SKM-1 treated with dmso at 0.1 percent for 144 hours (cell line): ENCODE measurements at regions not wholly inside any gene's neighbourhood (a gene's known extent, or its start where the extent isn't known, plus 50 kb on each side); places are given as distances from the start of the nearest gene placed in this dataset.
"Not testable (repeated sequence)": the region's sequence is repeated elsewhere in the genome, so short reads cannot be mapped to it uniquely, and the experiment has no call there.

ENCODE experiments used
- DNase-seq: peaks from one replicate; lab custom pipeline; 2025; ENCODE audit not compliant: unreplicated experiment; lab: John Stamatoyannopoulos, UW

DNA sequence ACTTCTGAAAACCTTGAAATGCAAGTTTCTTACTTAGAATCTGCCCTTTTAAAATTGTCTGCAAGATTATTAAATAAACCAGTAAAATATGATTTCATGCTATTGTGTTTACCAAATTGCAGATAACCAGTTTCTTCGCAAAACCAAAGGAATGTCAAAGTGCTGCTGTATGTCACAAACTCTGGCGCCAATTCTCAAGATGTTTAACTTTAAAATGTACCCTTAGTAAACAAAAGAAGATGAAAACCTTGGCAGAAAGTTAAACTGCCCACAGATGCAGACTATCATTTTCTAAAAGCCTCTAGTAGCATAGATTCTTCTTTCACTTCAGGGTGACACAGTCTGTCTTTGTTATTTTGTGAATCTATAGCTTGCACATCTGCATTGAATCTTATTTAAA, 189.2 kb downstream of the SLITRK6 start:
- DNase-seq: no peak

DNA sequence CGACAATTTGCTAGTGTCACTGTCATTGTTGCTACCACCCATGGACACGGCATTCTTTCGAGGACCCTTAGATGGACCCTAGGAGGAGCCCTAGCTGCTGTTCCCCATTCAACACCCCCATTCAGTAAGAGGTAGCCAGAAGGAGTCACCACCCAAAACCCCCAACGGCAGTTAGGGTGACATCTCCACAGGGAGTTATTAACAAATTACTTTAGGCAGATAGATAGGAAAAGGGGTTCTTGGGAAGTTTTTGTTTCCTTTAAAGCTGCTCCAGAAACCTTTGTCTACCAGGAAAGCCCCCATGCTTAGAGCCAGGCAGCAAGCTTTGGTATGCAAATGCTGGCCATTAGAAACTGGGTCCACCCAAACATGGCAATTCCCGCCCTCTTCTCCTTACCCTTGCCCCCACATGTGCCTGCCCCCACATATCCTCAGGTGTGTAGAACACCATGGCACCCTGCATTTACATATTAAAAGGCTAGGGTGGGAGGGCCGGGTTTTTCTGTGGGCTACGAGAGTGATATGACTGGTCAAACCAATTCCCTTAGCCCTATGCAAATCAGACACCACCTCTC, 190.9 kb downstream of the SLITRK6 start:
- no peak for DNase-seq

DNA sequence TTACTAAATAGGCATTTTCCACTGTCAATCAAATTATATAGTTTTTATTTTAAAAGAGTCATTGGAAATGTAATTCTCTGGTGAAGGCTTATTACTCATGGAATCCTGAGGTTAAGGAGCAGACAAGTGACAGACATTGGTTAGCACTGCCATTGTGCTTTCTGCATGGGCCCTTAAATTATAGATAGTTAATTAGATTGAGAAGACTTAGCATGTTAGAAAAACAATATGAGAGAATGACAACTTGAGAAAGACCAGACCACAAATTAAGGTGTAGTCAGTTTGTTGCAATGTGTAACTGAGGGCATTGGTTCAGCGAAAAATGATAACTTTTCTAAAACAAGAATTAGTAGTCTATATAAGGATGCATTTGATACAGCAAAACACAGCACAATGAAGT, 195.5 kb downstream of the SLITRK6 start:
- no peak for DNase-seq

DNA sequence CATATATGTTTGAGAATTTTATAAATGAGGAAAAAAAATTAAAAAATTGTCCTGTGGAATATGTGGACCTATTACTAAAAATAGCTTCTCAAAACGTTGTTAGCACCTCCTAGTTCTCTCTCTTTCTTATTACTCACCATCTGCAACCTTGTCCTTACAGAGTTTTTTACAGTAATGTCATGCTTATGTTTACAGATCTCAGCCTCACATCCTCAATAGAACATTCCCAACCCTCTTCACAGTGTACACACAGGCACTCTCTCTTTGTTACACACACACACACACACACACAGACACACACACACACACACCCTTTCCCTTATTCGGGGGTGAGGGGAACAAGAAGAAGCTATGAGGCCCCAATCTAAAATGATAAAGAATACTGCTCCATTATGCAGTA, 197.7 kb downstream of the SLITRK6 start:
- DNase-seq: no peak

DNA sequence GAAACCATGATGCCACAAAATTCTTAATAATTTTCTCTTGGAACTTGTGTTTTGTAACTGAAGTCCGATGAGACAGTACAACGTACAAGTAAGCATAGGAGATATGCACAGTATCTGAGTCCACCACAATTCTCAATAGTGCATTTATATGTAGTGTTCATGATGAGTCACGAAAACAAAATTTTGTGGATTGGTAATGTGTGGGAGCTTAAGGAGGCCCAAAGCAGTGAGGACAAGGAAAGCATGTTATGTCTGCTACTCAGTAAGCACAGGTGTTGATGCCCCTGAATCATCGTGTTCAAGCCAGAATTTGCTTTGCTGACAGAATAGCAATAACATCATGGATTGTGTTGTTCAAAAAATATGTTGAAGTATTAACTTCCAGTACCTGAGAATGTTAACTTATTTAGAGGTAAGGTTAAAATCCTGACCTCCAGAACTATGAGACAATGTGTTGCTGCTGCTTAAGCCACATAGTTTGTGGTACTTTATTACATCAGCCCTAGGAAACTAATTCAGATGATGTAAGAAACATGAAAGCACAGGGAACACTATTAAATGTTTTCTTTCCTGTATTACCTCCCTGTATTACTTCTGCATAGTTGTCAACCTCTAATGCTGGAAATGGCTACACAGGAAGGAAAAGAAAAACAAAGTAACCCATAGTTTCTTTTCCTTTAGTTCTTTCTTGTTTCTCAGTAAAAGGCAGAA, 201.3 kb downstream of the SLITRK6 start:
- no peak for DNase-seq

DNA sequence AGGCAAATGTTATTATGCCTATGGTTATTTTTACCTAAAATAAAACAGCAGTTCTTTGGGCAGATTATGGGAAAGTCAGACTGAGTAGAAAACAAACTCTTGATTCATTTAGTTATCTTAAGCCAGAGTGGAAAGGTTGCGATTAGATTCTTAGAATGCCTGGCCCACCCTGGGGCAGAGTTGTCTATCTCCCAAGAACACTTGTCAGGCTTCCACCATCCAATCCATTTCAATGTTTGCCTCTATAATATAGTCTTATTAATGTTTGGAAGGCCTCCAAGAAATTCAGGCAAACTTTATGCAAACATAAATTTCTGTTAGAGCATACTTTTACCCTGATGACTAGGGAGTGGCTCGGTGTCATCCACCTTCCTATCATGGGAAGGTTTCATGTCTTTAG, 207.0 kb downstream of the SLITRK6 start:
- no peak for DNase-seq

DNA sequence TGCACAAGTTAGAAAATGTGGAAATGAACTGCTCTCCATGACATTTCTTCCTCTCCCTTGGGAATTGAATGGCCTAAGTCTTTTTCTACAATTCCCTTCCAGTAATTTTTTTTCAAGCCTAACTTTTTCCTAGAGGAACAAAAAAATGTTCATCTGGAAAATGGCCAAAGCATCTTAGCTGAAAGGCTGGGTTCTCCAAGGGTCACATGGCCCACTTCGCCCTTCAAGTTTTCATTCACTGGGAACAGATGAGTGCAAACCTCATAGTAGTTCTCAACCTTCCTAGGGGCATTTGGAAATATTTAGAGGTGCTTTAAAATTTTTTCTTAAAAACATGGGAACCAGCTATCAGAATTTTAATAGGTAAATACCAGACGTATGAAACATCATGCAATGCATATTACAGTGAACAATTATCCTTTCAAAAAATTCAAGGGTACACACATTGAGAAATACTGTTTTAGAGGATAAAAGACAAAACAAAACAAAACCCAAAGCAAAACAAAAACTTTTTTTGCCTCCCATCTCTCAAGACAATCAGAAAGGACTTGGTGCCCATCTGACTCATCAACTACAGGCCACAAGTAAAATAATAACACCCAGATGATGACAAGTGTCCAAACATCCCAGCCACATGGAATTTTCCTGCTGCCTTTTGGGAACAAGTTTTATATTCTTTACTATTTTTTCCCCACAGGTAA, 208.8 kb downstream of the SLITRK6 start:
- no peak for DNase-seq

DNA sequence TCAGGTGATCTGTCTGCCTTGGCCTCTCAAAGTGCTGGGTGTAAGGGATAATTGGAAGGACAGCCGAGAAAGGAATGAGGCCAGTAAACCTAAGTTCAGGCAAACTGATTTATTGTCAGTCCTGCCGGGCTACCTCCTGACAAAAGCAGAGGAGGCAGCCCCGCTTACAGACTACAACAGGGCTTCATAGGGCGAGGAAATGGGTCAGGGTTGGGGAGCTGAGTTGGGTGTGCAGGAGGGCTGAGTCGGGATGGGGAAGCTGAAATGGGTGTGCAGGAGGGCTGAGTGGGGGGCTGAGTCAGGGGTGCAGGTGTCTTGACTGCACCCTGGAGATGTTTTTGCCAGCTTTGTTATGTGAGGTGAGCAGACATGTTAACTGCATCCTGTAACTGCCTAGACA, 210.2 kb downstream of the SLITRK6 start:
- DNase-seq: no peak

DNA sequence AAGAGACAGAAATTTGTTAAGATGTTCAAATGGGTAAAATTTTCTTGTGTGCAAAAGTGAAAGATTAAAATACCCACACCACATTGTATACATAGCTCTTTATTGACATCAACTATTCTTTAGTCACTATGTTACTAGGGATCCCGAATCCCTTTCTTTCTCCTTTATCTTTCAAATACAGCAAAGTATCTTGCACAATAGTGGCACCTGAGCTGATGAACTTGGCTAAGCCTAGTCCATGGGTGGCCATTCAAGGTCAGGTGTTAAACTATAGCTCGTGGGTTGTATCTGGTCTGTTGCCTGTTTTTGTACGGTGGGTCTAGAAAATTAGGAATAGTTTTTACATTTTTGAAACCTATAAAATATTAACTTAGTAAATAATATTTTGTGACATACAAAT, 210.9 kb downstream of the SLITRK6 start:
- no peak for DNase-seq

DNA sequence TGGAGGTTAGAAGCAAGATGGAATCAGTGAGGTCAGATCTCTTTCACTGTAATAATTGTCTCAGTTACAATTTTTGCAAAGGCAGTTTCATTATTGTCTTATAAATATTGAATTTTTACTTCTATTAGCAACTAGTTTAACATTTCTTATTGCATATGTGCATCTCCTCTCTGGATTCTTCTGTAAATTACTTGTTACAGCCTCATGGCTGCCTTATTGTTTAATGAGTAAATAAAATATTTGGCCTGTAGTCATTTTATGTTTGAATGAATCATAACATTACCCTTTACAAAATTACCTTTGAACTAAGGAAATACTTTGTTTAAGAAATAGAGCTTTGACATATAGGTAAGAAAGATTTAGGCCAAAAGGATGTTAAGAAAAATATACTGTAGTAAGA, 212.4 kb downstream of the SLITRK6 start:
- DNase-seq: no peak

DNA sequence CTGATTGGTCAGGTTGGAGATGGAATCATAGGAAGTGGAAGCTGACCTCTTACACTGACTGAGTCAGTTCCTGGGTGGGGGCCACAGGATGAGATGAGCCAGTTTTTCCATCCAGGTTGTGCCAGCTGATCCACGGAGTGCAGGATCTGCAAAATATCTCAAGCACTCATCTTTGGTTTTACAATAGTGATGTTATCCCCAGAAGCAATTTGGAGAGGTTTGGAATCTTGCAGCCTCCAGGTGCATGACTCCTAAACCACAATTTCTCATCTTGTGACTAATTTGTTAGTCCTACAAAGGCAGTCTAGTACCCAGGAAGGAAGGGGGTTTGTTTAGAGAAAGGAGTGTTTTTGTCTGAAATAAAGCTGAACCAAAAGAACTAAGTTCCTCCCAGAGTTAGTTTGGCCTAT, 212.8 kb downstream of the SLITRK6 start:
- no peak for DNase-seq

DNA sequence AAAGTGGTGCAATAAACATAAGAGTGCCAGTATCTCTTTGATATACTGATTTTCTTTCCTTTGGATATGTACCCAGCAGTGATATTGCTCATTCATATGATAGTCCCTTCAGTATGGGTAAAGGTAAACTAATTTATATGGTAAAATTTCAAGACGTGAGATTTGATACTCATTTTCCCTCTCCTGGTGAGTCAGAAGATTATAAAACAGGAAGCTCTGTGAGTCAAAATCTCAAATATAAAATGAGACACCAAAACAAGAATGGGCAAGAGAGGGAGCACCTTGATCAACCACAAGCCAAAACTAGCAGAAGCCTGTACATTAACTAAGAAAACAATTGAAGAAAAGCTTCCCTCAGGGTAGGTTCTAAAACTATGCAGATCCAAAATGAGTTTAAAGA, 216.3 kb downstream of the SLITRK6 start:
- no peak for DNase-seq

DNA sequence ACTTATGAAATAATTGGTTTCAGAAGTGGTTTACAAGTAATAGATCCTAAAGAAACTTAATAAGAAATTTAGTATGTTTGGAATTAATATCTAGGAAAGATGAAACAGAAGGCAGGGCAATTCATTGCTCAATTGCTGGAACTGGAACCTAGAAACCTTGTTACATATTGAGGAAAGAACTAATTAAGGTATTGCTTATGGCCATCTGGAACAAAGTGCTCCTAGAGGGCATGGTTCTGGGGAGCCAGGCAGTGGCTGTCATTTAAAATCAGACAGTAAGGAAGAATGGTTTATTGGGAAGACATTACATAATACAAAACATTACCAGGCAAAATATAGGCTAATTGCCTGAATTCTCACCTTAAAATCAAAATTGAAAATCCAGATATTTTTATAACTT, 224.1 kb downstream of the SLITRK6 start:
- DNase-seq: no peak

DNA sequence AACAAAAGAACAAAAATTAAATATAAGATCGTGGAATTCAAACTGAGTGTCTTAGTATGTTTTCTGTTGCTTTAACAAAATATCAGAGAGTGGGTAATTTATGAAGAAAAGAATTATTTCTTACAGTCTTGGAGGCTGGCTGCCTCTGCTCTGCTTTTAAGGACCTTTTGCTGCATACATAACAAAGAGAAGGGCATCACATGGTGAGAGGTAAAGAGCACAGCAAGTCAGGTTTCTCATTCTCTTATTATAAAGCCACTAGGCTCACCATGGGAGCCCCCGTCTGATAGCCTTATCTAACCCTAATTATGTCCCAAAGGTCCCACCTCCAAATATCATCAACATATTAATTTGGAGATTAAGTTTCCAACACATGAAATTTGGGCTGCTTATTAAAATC, 231.3 kb downstream of the SLITRK6 start:
- no peak for DNase-seq

DNA sequence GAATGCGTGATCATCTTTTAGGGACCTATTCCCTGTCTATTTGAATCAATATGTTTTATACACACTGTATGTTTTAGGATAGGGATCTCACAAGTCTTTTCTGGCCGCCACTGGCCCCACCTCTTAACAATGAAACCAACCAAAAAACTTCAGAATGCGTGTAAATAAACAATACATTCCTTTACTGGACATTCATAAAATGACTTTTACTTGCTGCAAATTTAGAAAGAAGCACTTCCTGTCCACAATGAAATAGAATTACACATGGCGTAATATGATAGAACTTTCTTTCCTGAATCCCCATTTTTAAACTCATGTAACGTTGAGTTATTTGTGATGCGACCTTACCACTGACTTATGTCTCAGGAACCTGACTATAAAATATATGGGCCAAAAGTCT, 233.6 kb downstream of the SLITRK6 start:
- no peak for DNase-seq

DNA sequence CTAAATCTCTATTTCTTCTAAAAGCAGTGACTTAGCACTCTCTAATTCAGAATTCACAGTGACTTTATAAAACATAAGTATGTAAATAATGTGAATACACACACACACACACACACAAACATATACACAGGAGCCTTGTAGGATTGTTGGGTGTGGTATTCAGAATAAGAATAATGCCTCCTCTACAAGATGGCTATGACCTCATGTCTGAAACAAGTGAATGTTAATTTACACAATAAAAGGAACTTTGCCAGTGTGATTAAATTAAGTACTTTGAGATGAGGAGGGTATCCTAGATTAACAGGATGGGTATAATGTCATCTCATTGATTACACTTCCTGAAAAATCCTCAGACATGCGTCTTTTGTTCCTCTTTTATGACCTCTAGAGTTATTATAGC, 234.6 kb downstream of the SLITRK6 start:
- no peak for DNase-seq

DNA sequence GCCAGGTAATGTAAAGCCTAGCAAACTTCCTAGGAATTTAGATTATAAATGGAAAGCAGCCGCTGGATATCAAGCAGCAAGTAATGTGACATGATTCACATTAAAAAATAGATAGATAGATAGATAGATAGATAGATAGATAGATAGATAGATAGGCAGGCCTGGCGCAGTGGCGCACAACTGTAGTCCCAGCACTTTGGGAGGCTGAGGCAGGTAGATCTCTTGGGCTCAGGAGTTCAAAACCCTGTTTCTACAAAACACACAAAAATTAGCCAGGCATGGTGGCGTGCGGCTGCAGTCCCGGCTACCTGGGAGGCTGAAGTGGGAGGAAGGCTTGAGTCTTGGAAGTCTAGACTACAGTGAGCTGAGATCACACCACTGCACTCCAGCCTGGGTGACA, 236.9 kb downstream of the SLITRK6 start:
- no peak for DNase-seq

DNA sequence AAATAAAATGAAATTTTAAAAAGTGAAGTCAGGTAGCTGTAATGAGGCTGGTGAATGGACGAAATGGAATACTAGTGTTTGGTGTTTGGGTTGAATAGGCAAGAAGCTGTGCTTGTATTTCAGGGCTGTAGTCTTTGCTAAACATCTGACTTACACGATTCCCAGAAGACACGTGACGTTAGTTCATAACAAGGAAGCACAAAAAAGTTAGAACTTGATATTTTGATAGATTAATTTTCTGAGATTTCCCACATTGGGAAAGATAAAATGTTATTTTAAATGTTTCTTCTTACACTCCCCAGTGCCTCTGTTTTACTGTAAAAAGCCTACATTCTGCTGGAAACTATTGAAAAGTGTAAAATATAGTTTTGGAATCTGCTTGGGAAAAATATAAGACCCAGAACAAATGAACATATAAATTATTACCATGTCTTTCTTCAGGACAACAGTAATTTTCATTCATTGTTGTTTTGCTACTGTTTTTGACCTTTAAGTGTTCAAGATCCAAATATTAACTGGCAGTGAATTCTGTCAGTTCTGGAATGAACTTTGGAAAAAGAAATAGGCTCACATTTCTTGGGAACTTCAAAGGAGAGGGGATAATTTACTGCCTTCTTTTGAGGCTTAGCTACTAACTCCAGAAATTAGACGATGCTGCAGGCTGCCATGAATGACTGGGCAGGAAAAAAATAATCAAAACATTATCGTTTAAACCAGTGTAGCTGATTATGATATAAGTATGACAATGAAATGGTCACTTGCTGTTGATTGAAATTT, 241.3 kb downstream of the SLITRK6 start:
- DNase-seq: no peak

DNA sequence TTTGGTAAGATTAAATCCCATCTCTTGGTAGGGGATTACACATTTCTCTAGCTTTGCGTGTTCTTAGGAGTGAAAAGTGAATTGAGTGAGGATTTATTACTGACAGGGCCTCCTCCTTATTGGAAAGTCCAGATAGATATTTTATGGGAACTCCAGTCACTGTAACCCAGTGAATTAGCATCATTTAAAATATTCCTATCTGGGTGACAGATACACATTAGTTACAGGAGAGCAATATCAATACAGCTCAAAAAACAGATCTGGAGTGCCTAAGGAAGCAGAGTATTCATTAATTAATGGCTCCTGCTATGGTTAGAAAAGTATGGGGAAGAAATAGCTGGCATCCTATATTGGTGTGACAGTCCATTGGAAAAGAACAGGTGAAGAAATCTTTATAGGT, 248.2 kb downstream of the SLITRK6 start:
- DNase-seq: no peak

DNA sequence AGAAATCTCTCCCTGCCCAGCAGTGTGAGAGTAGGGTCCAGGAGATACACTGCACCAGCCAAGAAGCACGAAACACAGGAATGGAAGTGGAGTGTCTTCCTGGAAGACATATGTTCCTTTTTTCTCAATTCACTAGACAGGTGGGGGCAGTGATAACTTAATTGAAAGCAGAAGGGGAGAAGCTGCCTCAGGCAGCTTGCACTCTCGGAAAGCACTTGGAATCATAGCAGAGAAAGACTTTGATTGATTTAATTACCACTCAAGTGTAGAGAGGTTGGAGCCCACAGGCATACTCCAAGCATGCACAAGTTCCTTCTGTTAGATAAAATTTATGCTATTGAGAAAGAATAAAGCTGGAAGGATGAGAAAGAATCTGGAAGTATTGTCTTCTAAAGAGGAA, 249.4 kb downstream of the SLITRK6 start:
- no peak for DNase-seq

DNA sequence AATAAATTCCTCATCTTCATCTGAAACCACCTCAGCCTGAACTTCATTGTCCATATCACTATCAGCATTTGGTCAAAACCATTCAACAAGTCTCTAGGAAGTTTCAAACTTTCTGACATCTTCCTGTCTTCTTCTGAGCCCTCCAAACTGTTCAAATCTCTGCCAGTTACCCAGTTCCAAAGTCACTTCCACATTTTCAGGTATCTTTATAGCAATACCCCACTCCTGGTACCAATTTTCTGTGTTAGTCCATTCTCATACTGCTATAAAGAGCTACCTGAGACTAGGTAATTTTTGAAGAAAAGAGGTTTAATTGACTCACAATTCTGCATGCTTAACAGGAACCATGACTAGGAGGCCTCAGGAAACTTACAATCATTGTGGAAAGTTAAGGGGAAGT, 250.4 kb downstream of the SLITRK6 start:
- not testable (repeated sequence) for DNase-seq

DNA sequence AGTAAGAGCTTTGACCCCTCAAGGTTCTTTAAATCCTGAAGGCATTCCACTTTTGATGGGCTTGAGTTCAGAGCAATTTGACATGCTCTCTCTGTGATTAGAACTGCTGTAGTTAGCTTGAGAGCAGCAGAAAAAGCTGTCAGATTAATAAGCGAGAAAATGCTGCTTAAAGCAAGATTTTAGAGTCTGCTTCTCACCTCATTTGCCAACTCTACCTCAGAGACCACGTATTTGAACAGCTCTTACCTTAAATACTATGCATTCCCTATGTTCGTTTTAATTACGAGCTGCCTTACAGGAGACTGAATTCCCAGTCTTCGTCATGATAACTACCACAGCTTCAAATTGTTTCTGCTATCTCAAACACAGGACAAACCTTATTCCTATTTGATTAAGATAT, 253.4 kb downstream of the SLITRK6 start:
- no peak for DNase-seq
